Sigmoid colon (tissue), 4 donors: ENCODE measurements at regions not wholly inside any gene's neighbourhood (a gene's known extent, or its start where the extent isn't known, plus 50 kb on each side); places are given as distances from the start of the nearest gene placed in this dataset.

Experiments
- CTCF ChIP-seq, 4 experiments: fragments of 450-650 bp in 3 of 4; fragments of 200-600 bp in 1 of 4; IDR thresholded peaks; one replicate each; pipeline ENCODE4 v1.5.1; 2016 to 2019; ENCODE audit warnings: antibody characterized with exemption in 4 of 4, mild to moderate bottlenecking in 3 of 4, moderate library complexity in 2 of 4
- EP300 ChIP-seq, 4 donors: sonication (generic); formaldehyde crosslinking; IDR thresholded peaks; one replicate each; pipeline ENCODE4 v1.6.1; 2017; ENCODE audit warnings: antibody characterized with exemption in 4 of 4

GRCh38 chr11:45549257-45549656 lies 116.2 kb downstream of the CHST1 start:
- TF ChIP-seq EP300 (IDR thresholded peaks at IDR 0.05) (no peak), CTCF (IDR thresholded peaks at IDR 0.05) (no peak)
